ENCODE measurements at regions not wholly inside any gene's neighbourhood (a gene's known extent, or its start where the extent isn't known, plus 50 kb on each side); places are given as distances from the start of the nearest gene placed in this dataset.
A peak's percentile ranks its signal among the peaks of the same experiment; 100 is the strongest.

- TF ChIP-seq EZH2 (IDR thresholded peaks at IDR 0.05; ENCODE audit: borderline replicate concordance, low read length) = no peak
- peak; percentile 68 for TF ChIP-seq CTCF (IDR thresholded peaks at IDR 0.05; ENCODE audit: low read length)
These were observed 439.2 kb downstream of the MCTP2 start for GRCh38 chr15:94670438-94671034.
